ENCODE measurements at regions not wholly inside any gene's neighbourhood (a gene's known extent, or its start where the extent isn't known, plus 50 kb on each side); places are given as distances from the start of the nearest gene placed in this dataset.

GRCh38 chr2:147223119-147223518, 621.7 kb upstream of the ACVR2A start:
- DNase-seq (ENCODE audit: low spot score), result no peak

- DNase-seq (ENCODE audit: low spot score), result no peak
Observed at GRCh38 chr2:147222506-147222905, 622.3 kb upstream of the ACVR2A start.

GRCh38 chr2:147214914-147215313, 629.9 kb upstream of the ACVR2A start:
- DNase-seq (ENCODE audit: low spot score), result no peak

- DNase-seq (ENCODE audit: low spot score), result no peak
Observed at GRCh38 chr2:147211484-147211883, 633.3 kb upstream of the ACVR2A start.

- no peak for DNase-seq (ENCODE audit: low spot score)
Observed at GRCh38 chr2:147204102-147204501, 640.7 kb upstream of the ACVR2A start.

GRCh38 chr2:147198651-147199171, 646.1 kb upstream of the ACVR2A start:
- DNase-seq (ENCODE audit: low spot score), result no peak

GRCh38 chr2:147197754-147198483, 646.9 kb upstream of the ACVR2A start:
- DNase-seq (ENCODE audit: low spot score), result no peak

- no peak for DNase-seq (ENCODE audit: low spot score)
Observed at GRCh38 chr2:147182260-147182659, 662.6 kb upstream of the ACVR2A start.

GRCh38 chr2:147181351-147182029, 663.3 kb upstream of the ACVR2A start:
- DNase-seq (ENCODE audit: low spot score), result no peak

- no peak for DNase-seq (ENCODE audit: low spot score)
Observed at GRCh38 chr2:147177071-147177857, 667.6 kb upstream of the ACVR2A start.

GRCh38 chr2:147174824-147175254, 670.0 kb upstream of the ACVR2A start:
- no peak for DNase-seq (ENCODE audit: low spot score)

- DNase-seq (ENCODE audit: low spot score), result no peak
Observed at GRCh38 chr2:147173798-147174197, 671.0 kb upstream of the ACVR2A start.

GRCh38 chr2:147173189-147173581, 671.6 kb upstream of the ACVR2A start:
- DNase-seq (ENCODE audit: low spot score), result no peak

- no peak for DNase-seq (ENCODE audit: low spot score)
Observed at GRCh38 chr2:147172493-147173188, 672.2 kb upstream of the ACVR2A start.

GRCh38 chr2:147171941-147172340, 672.9 kb upstream of the ACVR2A start:
- DNase-seq (ENCODE audit: low spot score), result no peak

- no peak for DNase-seq (ENCODE audit: low spot score)
Observed at GRCh38 chr2:147170932-147171331, 673.9 kb upstream of the ACVR2A start.

GRCh38 chr2:147165697-147166382, 679.0 kb upstream of the ACVR2A start:
- DNase-seq (ENCODE audit: low spot score), result no peak

- DNase-seq (ENCODE audit: low spot score), result no peak
Observed at GRCh38 chr2:147164563-147164962, 680.3 kb upstream of the ACVR2A start.

- no peak for DNase-seq (ENCODE audit: low spot score)
Observed at GRCh38 chr2:147161746-147162145, 683.1 kb upstream of the ACVR2A start.

- DNase-seq (ENCODE audit: low spot score), result no peak
Observed at GRCh38 chr2:147156970-147157369, 687.9 kb upstream of the ACVR2A start.

- no peak for DNase-seq (ENCODE audit: low spot score)
Observed at GRCh38 chr2:147150241-147150635, 694.6 kb upstream of the ACVR2A start.

All from mesenteric fat pad (tissue), 1 donor.